ENCODE measurements at regions not wholly inside any gene's neighbourhood (a gene's known extent, or its start where the extent isn't known, plus 50 kb on each side); places are given as distances from the start of the nearest gene placed in this dataset.

DNA sequence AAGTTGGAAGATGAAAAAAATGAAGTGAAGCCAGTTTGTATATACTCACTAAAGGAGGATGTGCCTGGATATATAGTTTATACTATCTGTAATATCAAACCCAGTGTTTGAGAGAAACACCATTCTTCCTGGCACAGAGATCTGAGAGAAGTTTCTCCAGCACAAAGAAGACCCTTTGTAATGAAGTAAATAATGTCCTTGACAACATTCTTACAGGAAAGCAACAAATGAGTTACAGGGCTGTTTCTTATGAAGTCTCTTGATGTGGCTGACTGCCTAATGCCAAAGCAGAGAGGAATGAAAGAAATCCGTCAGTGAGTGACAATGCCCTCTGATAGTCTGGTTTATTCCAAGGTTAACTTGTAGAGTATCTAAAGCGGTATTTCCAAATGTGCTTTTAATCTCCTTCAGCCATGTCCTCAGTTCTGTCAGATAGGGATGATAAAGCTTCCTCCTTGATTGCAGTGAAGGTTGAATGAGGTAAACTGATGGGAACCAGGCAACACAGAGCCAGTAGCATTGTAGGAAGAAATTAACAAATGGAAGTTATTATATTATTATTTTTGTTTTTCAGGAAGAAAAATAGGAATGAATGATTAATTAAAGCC lies 123.1 kb upstream of the ZNF608 start:
- Mint-ChIP-seq H3K27me3 (no peaks in the 10 kb centered on the region), H3K27ac (no peak overlapping the region), H3K9me3 (peaks cover 8 to 9% of the 10 kb centered on the region in 2 donors), H3K4me1 (ENCODE audit: low read depth in 2 of 2) (no peaks in the 10 kb centered on the region), H3K4me3 (no peak overlapping the region), H3K36me3 (ENCODE audit: insufficient read depth) (no peaks in the 10 kb centered on the region)
- ATAC-seq (replicated peaks) (no peak), DNase-seq (no peak)

DNA sequence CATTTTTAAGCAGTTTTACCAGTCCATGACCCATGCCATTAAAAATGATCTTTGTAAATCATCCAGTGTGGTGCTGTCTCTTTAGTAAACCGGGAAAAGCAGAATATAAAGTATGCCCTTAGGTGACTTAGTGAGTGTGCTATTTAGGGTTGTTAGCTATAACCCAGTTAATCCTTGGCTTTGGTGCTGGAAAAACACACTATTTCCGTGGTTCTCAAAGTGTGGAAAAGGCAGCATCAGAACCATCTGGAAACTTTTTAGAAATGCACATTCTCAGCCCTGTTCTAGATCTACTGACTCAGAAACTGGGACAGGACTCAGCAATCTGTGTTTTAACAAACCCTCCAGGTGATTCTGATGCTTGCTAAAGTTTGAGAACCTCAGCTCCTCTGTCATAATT lies 123.6 kb upstream of the ZNF608 start:
- Mint-ChIP-seq H3K9me3 (peaks cover 8 to 10% of the 10 kb centered on the region in 2 donors), H3K4me1 (ENCODE audit: low read depth in 2 of 2) (no peaks in the 10 kb centered on the region), H3K36me3 (ENCODE audit: insufficient read depth) (no peaks in the 10 kb centered on the region), H3K27ac (no peak overlapping the region), H3K27me3 (no peaks in the 10 kb centered on the region), H3K4me3 (no peak overlapping the region)
- DNase-seq: no peak
- ATAC-seq (replicated peaks): no peak

DNA sequence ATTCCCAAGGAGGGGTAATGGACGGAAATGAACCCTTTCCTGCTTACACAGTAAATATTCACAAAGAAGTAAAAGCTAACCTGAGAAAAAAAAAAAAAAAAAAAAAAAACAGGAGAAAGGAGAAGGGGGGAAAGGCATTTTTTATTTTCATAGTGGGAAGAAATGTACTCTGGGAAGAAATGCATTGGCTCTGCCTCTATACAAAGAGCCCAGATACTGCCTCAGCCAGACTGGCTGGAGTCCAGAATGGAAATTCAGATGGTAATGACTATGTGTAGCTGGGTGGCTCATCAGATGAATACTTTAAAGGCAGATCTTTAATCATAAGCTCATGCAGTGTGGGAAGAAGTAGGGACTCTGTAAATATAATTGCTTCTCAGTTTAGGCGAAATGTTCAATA lies 124.9 kb upstream of the ZNF608 start:
- ATAC-seq (replicated peaks) (no peak), DNase-seq (no peak)
- Mint-ChIP-seq H3K36me3 (ENCODE audit: insufficient read depth) (no peaks in the 10 kb centered on the region), H3K27me3 (no peaks in the 10 kb centered on the region), H3K27ac (no peak overlapping the region), H3K4me1 (ENCODE audit: low read depth in 2 of 2) (no peaks in the 10 kb centered on the region), H3K9me3 (peaks cover 7% of the 10 kb centered on the region in 2 donors), H3K4me3 (no peak overlapping the region)

DNA sequence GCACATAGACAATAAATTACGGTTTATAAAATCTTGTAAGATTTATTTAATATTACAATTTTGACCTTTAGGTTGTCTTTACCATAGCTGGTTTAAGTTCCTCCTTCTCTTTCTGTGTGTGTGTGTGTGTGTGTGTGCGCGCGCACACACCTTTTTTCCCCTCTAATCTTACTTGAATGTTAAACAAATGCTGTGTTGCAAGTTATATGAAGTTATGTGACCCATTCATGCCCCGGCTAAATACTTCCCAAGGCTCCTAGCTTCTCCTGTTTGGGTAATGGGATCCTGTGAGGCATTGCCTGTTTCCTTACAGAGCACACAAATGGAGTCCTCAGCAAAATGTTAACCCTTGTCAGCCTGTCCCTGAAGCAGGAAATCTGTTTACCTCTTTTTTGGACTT lies 125.6 kb upstream of the ZNF608 start:
- no peak for ATAC-seq (replicated peaks)

DNA sequence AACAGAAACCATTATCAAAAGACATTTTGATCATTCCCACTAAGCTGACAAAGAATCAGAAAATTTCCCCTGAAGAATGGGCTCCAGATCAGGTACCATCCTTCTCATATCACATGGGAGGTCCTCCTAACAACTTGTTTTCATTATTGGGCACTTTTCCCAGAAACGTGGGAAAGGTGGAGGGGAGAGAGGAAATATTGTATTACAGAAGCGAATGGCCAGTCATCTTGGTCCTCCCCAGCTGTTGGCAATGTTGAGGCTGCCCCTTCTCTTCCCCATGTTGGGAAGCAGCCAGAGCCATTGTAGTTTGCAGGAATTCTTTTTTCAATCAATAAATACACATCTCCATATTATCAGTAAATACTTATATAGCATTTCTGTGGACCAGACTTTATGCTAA lies 126.2 kb upstream of the ZNF608 start:
- H3K36me3 Mint-ChIP-seq (ENCODE audit: insufficient read depth): no peaks in the 10 kb centered on the region
- peaks cover 5 to 7% of the 10 kb centered on the region in 2 donors for H3K9me3 Mint-ChIP-seq
- no peak for DNase-seq
- no peaks in the 10 kb centered on the region for H3K4me1 Mint-ChIP-seq (ENCODE audit: low read depth in 2 of 2)
- H3K27me3 Mint-ChIP-seq: no peaks in the 10 kb centered on the region
- ATAC-seq (replicated peaks): no peak
- H3K27ac Mint-ChIP-seq: no peak overlapping the region
- no peak overlapping the region for H3K4me3 Mint-ChIP-seq

More for the DNA sequence above, 125.6 kb upstream of the ZNF608 start:
- DNase-seq: no peak
- H3K27me3 Mint-ChIP-seq: no peaks in the 10 kb centered on the region
- no peaks in the 10 kb centered on the region for H3K4me1 Mint-ChIP-seq (ENCODE audit: low read depth in 2 of 2)
- no peaks in the 10 kb centered on the region for H3K36me3 Mint-ChIP-seq (ENCODE audit: insufficient read depth)
- no peak overlapping the region for H3K27ac Mint-ChIP-seq
- peaks cover 5 to 7% of the 10 kb centered on the region in 2 donors for H3K9me3 Mint-ChIP-seq
- H3K4me3 Mint-ChIP-seq: no peak overlapping the region

DNA sequence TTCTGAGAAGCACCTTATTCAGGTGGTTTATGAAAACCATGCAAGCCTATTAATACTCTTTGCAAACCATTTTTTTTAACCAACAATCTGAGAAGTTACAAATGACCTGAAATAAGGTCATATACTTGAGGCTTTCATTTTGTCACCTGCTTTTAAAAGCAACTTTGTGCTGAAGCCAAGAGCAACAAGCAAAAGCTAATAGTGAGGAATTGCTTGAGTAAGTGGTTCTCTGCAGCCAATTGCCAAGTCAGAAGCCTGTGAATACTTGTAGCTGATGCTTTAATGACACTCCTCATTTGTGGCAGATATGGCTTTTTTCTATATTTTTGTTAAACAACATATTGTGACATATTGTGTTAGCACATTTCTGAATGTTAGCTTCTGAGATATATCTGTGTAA lies 126.7 kb upstream of the ZNF608 start:
- DNase-seq (no peak), ATAC-seq (replicated peaks) (no peak)
- Mint-ChIP-seq H3K4me3 (no peak overlapping the region), H3K36me3 (ENCODE audit: insufficient read depth) (no peaks in the 10 kb centered on the region), H3K27me3 (no peaks in the 10 kb centered on the region), H3K9me3 (peaks cover 5 to 7% of the 10 kb centered on the region in 2 donors), H3K27ac (no peak overlapping the region), H3K4me1 (ENCODE audit: low read depth in 2 of 2) (no peaks in the 10 kb centered on the region)

DNA sequence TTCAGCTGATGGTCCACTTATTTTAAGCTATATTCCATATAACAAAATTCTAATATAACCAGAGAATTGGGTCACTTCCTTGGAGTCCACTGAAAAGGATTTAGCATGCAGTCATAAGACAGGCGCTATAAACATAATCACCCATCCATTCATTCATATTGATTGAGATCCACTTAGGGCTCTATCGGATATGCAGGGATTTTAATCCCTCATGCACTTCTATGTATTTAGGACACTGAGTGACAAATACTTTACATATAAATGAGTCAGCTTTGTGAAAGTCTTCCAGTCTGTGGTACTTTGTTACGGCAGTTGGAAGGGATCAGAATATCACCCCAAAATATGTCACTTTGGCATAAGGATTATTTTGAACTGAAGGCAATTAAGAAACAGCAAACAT lies 127.3 kb upstream of the ZNF608 start:
- no peak overlapping the region for H3K4me3 Mint-ChIP-seq
- H3K9me3 Mint-ChIP-seq: peaks cover 3 to 5% of the 10 kb centered on the region in 2 donors
- H3K4me1 Mint-ChIP-seq (ENCODE audit: low read depth in 2 of 2): no peaks in the 10 kb centered on the region
- H3K27me3 Mint-ChIP-seq: no peaks in the 10 kb centered on the region
- no peak overlapping the region for H3K27ac Mint-ChIP-seq
- no peak for ATAC-seq (replicated peaks)
- no peak for DNase-seq
- no peaks in the 10 kb centered on the region for H3K36me3 Mint-ChIP-seq (ENCODE audit: insufficient read depth)

DNA sequence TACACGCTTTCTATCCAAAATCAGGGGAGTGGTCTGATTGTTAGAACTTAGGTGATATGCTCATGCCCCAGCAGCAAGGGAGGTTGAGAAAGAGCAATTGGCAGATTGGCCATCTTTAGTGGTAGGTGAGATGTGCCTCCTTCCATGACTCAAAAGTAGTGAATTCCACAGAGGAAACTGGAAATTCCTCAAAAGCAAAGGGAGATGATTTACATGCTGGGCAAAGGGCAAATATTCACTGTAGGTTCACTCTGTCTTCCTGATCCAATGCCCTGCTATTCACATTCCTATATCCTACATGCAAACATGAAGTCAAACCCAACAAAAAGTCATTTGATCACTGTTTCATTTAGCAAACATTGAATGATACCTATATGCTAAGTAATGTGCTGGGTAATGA lies 130.1 kb upstream of the ZNF608 start:
- Mint-ChIP-seq H3K4me3 (no peak overlapping the region), H3K4me1 (ENCODE audit: low read depth in 2 of 2) (no peaks in the 10 kb centered on the region), H3K9me3 (peaks cover 3 to 5% of the 10 kb centered on the region in 2 donors), H3K36me3 (ENCODE audit: insufficient read depth) (no peaks in the 10 kb centered on the region), H3K27me3 (no peaks in the 10 kb centered on the region), H3K27ac (no peak overlapping the region)
- DNase-seq: no peak
- ATAC-seq (replicated peaks): no peak

DNA sequence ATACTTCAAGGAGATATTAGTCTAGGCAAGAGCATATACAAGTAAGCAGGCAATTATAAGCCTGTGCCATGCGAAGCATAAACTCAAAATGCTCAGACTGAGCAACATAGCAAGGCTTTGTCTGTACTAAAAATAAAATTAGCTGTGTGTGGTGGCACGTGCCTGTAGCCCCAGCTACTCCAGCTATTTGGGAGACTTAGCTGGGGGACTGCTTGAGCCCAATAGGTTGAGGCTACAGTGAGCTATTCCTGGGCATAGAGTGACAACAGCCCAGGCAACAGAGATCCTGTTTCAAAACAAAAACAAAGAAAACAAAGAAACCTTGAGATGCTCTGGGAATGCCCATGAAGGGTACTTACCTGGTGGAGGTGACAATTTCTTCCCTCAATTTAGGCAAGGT lies 130.5 kb upstream of the ZNF608 start:
- Mint-ChIP-seq H3K4me1 (ENCODE audit: low read depth in 2 of 2) (no peaks in the 10 kb centered on the region), H3K9me3 (peaks cover 3 to 5% of the 10 kb centered on the region in 2 donors), H3K27ac (no peak overlapping the region), H3K36me3 (ENCODE audit: insufficient read depth) (no peaks in the 10 kb centered on the region), H3K27me3 (no peaks in the 10 kb centered on the region), H3K4me3 (no peak overlapping the region)
- ATAC-seq (replicated peaks): no peak
- DNase-seq: no peak

DNA sequence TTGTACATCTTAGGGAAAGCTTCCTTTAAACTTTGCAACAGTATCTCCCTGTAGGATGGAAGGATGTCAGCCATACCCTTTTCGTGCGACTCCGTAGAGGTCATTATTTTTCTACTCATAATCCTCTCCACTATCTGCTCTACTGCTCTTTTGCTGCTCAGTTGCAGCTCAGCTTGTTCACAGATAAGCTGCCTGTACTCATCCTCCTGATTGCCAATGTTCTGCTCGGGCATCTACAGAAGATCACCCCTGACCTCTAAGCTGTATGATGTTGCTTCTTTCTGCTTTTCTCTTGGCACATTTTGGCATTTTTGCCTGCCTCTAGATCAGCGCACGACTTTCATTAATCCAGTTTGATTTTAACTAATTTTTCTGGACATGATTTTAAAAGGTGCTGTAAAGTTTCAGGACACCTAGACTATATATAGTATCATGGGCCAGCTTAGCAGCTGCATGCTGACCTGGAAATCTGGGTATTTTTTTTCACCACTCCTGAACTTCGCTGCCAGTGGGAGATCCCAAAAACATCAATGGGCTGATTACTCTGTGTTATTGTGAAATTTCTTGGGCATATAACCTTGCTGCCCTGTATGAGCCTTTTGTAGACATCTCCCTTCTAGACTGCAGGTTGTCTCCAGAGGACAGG lies 131.2 kb upstream of the ZNF608 start:
- no peaks in the 10 kb centered on the region for H3K27me3 Mint-ChIP-seq
- H3K9me3 Mint-ChIP-seq: peaks cover 3 to 5% of the 10 kb centered on the region in 2 donors
- H3K27ac Mint-ChIP-seq: no peak overlapping the region
- ATAC-seq (replicated peaks) (no peak), DNase-seq (no peak)
- no peaks in the 10 kb centered on the region for H3K4me1 Mint-ChIP-seq (ENCODE audit: low read depth in 2 of 2)
- no peaks in the 10 kb centered on the region for H3K36me3 Mint-ChIP-seq (ENCODE audit: insufficient read depth)
- no peak overlapping the region for H3K4me3 Mint-ChIP-seq

DNA sequence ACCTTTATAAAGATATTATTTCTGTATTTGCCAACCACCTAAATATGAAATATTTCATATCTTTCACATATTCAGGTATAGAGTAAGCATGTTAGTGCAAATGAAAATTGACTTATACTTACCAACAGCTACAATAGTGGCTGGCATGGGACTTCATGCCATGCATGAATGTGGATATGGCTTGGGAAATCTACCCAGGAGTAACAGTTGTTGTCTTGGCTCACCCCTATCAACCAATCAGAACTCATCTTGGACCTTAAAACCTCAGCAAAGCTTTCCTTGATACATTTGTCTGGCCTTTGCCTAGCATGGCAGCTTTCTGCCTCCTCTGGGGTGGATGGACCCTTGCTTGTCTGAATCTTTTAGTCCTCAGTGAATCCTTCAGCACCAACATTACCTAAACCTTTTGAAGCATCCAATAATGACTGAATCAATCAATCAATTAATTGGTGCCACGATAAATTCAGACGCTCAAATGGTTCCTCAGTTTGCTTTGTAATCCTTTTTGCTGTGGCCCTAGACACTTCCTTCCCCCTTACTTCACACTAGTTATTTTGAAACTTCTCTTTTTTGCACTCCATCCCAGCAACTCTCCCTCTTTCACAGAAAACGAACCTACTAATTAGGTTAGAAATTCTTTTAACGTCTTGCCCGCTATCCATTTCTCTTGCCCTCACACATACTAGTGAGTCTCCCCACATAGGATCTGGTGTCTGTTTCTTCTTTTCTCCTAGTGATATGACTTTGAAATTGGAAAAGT lies 132.3 kb upstream of the ZNF608 start:
- H3K4me3 Mint-ChIP-seq: no peak overlapping the region
- no peaks in the 10 kb centered on the region for H3K4me1 Mint-ChIP-seq (ENCODE audit: low read depth in 2 of 2)
- no peak for DNase-seq
- no peak overlapping the region for H3K27ac Mint-ChIP-seq
- H3K27me3 Mint-ChIP-seq: no peaks in the 10 kb centered on the region
- peaks cover 3 to 5% of the 10 kb centered on the region in 2 donors for H3K9me3 Mint-ChIP-seq
- H3K36me3 Mint-ChIP-seq (ENCODE audit: insufficient read depth): no peaks in the 10 kb centered on the region
- no peak for ATAC-seq (replicated peaks)

DNA sequence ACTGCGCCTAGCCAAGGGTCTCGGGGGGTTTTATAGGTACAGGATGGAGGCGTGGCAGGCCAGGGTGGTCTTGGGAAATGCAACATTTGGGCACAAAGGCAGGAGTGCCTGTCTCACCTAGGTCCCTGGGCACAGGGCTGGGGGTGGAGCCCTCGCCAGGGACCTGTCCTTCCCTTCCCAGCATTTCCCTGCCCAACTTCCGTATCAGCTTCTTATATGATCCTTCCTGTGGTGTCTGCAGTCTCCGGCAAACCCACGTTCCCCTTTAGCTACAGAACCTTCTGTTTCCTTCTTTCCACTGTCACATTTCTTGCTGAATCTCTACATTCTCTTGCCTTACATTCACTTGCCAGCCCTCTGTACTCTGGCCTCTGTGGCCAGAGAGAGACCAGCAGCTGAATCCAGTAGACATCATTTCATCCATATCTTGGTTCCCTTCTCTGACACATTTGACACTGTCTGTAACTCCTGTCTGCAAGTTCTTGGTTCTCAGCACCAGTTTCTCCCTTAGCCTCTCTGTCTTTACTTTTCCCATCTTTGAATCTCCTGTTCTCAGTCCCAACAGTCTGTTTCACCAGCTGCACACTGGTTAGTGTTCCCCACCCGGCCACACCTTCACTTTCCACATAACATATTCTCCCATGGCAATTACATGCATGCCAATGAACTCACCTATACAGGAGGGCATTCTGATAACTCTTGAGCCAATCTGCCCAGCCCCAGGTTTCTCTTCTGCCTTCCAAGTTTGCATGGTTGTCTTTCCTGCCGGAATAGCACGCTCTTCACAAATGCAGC lies 134.7 kb upstream of the ZNF608 start:
- ATAC-seq (replicated peaks) (no peak), DNase-seq (no peak)
- H3K27me3 Mint-ChIP-seq: no peaks in the 10 kb centered on the region
- H3K36me3 Mint-ChIP-seq (ENCODE audit: insufficient read depth): no peaks in the 10 kb centered on the region
- no peak overlapping the region for H3K4me3 Mint-ChIP-seq
- no peak overlapping the region for H3K27ac Mint-ChIP-seq
- H3K4me1 Mint-ChIP-seq (ENCODE audit: low read depth in 2 of 2): no peaks in the 10 kb centered on the region
- peaks cover 0 to 5% of the 10 kb centered on the region in 2 donors for H3K9me3 Mint-ChIP-seq

DNA sequence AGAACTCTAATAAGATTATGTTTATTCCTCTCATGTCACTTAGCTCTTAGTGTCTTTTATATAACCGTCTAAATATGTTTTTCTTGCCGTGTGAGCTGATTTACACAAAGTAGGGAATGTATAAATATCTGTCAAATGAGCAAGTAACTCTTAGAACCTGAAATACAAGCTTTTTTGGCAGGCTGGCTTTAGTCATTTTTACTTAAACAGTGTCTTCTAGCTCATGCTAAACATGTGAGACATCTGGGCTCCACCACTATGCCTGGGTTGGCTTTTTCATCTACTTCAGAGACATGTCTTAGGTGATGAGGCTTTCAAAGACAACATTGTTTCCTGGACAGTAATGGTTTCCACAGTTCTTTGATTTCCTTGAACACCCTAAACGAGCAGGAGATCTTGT lies 137.2 kb upstream of the ZNF608 start:
- H3K4me3 Mint-ChIP-seq: no peak overlapping the region
- H3K27me3 Mint-ChIP-seq: no peaks in the 10 kb centered on the region
- no peaks in the 10 kb centered on the region for H3K36me3 Mint-ChIP-seq (ENCODE audit: insufficient read depth)
- H3K27ac Mint-ChIP-seq: no peak overlapping the region
- H3K9me3 Mint-ChIP-seq: no peaks in the 10 kb centered on the region
- no peaks in the 10 kb centered on the region for H3K4me1 Mint-ChIP-seq (ENCODE audit: low read depth in 2 of 2)
- ATAC-seq (replicated peaks) (no peak), DNase-seq (no peak)

Measured in effector memory CD8-positive, alpha-beta T cell (primary cell).